ENCODE measurements at regions not wholly inside any gene's neighbourhood (a gene's known extent, or its start where the extent isn't known, plus 50 kb on each side); places are given as distances from the start of the nearest gene placed in this dataset.

DNA sequence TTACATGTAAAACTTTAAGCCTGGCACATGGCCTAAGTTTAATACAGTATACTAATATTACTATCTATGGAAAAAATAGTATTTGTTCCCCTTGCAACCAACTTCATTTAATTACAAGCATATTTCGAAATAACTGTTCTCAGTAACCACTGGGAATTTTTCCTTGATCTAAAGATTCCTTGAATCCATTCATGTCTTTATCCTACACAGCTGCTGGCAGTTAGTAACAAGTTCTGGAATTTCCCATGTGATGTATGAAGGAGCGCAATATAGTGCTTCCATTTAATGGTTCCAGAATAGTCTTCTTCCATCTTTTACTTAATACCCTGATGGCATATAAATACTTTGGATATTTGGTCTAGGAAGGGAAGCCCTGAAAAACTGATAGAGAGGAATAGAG lies 136.5 kb downstream of the AASDH start:
- H3K4me1 Mint-ChIP-seq, result peaks cover 9% of the 10 kb centered on the region
- no peak overlapping the region for H3K27ac Mint-ChIP-seq (ENCODE audit: unreplicated experiment)

DNA sequence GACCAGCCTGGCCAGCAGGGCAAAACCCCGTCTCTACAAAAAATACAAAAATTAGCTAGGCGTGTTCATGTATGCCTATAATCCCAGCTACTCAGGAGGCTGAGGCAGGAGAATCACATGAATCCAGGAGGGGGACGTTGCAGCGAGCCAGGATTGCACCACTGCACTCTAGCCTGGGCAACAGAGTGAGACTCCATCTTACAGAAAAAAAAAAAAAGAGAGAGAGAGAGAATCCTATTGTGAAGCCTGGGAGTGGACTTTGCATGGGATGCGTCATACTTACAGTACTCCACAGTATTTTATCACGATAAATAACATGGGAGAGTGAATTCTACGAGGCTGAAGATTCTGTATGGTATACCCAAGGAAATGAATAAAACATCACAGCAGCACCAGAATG lies 139.6 kb downstream of the AASDH start:
- Mint-ChIP-seq H3K27ac (ENCODE audit: unreplicated experiment) (no peak overlapping the region), H3K4me1 (no peaks in the 10 kb centered on the region), H3K27me3 (ENCODE audit: low read depth) (no peaks in the 10 kb centered on the region), H3K9me3 (no peaks in the 10 kb centered on the region), H3K36me3 (ENCODE audit: low read depth) (no peaks in the 10 kb centered on the region), H3K4me3 (no peak overlapping the region)
- no peak for DNase-seq (ENCODE audit: low read depth, low spot score)
- TF ChIP-seq, protein P1, sequence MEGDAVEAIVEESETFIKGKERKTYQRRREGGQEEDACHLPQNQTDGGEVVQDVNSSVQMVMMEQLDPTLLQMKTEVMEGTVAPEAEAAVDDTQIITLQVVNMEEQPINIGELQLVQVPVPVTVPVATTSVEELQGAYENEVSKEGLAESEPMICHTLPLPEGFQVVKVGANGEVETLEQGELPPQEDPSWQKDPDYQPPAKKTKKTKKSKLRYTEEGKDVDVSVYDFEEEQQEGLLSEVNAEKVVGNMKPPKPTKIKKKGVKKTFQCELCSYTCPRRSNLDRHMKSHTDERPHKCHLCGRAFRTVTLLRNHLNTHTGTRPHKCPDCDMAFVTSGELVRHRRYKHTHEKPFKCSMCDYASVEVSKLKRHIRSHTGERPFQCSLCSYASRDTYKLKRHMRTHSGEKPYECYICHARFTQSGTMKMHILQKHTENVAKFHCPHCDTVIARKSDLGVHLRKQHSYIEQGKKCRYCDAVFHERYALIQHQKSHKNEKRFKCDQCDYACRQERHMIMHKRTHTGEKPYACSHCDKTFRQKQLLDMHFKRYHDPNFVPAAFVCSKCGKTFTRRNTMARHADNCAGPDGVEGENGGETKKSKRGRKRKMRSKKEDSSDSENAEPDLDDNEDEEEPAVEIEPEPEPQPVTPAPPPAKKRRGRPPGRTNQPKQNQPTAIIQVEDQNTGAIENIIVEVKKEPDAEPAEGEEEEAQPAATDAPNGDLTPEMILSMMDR (conservative IDR thresholded peaks at IDR 0.05), result no peak

More for the DNA sequence above, 136.5 kb downstream of the AASDH start:
- DNase-seq (ENCODE audit: low read depth, low spot score), result no peak
- TF ChIP-seq, protein P1 (conservative IDR thresholded peaks at IDR 0.05), result no peak
- Mint-ChIP-seq H3K36me3 (ENCODE audit: low read depth) (no peaks in the 10 kb centered on the region), H3K4me3 (no peak overlapping the region), H3K9me3 (no peaks in the 10 kb centered on the region), H3K27me3 (ENCODE audit: low read depth) (no peaks in the 10 kb centered on the region)

DNA sequence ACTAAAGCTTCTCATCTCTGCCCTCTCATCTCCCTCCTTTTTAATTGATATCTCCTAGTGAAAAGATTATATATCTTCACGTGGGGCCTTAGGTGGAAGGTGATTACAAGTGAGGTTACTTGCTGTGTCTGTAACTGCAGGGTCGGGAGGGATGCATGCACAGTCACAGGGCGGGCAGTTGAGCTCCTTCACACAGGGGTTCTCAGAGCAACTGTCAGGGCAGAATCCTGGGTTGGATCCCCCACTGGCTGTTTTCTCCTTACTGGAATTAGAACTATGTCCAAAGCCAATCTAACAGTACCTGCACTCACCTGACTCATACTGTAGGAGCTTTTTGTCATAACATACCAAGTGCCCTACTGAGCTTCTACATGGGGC lies 141.1 kb downstream of the AASDH start:
- TF ChIP-seq, protein P1 (conservative IDR thresholded peaks at IDR 0.05), result no peak
- H3K36me3 Mint-ChIP-seq (ENCODE audit: low read depth), result no peaks in the 10 kb centered on the region
- H3K4me3 Mint-ChIP-seq, result no peak overlapping the region
- no peak overlapping the region for H3K27ac Mint-ChIP-seq (ENCODE audit: unreplicated experiment)
- no peaks in the 10 kb centered on the region for H3K27me3 Mint-ChIP-seq (ENCODE audit: low read depth)
- no peaks in the 10 kb centered on the region for H3K9me3 Mint-ChIP-seq
- no peaks in the 10 kb centered on the region for H3K4me1 Mint-ChIP-seq
- DNase-seq (ENCODE audit: low read depth, low spot score), result no peak

DNA sequence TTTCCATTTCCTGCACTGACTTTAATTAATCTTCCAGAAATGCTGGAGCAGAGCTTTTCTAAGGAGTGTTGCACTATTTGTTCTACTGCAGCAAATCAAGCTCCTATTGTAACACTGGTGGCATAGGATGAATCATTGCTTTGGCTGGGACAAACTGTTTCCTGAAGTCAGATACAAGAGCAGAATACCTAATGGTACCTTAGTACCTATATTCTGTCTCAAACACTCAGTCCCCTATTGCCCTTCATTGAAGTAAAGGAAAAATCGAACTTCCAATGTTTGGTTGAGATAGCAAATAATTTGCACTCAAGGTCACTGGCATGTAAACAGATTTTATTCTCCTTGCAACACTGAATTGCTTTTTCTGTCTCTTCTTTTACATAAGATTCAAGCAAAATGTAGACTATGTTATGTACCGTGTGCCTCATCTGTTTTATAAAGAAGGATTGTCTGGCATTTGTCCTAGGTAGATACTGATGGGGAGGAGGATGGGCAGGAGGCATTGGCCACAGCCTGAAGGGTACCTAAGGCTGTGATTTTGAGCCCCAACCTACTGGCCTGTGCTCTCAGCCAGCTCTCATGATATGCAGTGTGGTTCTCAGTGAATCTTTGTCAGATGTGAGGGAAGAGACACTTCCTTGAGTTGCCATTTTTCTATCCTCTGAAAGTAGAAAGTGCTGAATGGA lies 141.6 kb downstream of the AASDH start:
- Mint-ChIP-seq H3K27me3 (ENCODE audit: low read depth) (no peaks in the 10 kb centered on the region), H3K4me1 (no peaks in the 10 kb centered on the region), H3K9me3 (no peaks in the 10 kb centered on the region), H3K36me3 (ENCODE audit: low read depth) (no peaks in the 10 kb centered on the region), H3K27ac (ENCODE audit: unreplicated experiment) (no peak overlapping the region), H3K4me3 (no peak overlapping the region)
- no peak for DNase-seq (ENCODE audit: low read depth, low spot score)
- TF ChIP-seq, protein P1 (conservative IDR thresholded peaks at IDR 0.05), result no peak

DNA sequence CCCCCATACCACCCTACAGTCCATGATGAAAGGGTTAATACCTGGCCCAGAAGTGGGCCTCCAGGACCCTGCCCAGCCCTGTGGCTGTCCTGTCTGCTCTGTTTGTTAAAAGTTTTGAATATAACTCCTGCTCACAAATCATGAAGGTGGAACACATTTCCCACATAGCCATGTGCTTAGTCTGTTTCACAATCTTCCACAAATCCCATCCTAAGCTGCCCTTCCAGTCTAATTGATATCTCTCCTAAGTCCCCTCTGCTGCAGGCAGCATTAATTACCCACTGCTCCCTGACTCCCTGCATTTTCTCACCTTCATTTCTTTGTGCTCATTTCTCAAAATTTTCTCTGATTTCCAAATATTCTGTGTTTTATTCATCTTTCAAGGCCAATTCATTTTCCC lies 142.6 kb downstream of the AASDH start:
- Mint-ChIP-seq H3K9me3 (no peaks in the 10 kb centered on the region), H3K27ac (ENCODE audit: unreplicated experiment) (peak overlapping the region; percentile 91), H3K36me3 (ENCODE audit: low read depth) (no peaks in the 10 kb centered on the region)

More for the DNA sequence above, 142.6 kb downstream of the AASDH start:
- H3K4me1 Mint-ChIP-seq, result no peaks in the 10 kb centered on the region
- H3K27me3 Mint-ChIP-seq (ENCODE audit: low read depth), result no peaks in the 10 kb centered on the region
- no peak overlapping the region for H3K4me3 Mint-ChIP-seq
- no peak for DNase-seq (ENCODE audit: low read depth, low spot score)
- TF ChIP-seq, protein P1 (conservative IDR thresholded peaks at IDR 0.05), result no peak

All from neural crest cell (in vitro differentiated cells).